SK-N-SH treated with all-trans-retinoic acid at 6 μM for 48 hours (cell line): ENCODE measurements at regions not wholly inside any gene's neighbourhood (a gene's known extent, or its start where the extent isn't known, plus 50 kb on each side); places are given as distances from the start of the nearest gene placed in this dataset.

Experiments used
- ATAC-seq: fragments of 200-7000 bp; cut with Tn5 transposase; 3 replicates; pipeline ENCODE4 v1.9.1; 2020; ENCODE audit warnings: mild to moderate bottlenecking, moderate library complexity
- ARNTL ChIP-seq: fragments of 450-650 bp; formaldehyde crosslinking; IDR thresholded peaks from 2 replicates; pipeline ENCODE4 v1.5.0; 2020; ENCODE audit warnings: low read depth, mild to moderate bottlenecking, moderate library complexity, borderline replicate concordance
- BACH2 ChIP-seq: fragments of 250-450 bp; sonication (Bioruptor Pico); IDR thresholded peaks from 2 replicates; pipeline ENCODE4 v1.9.0; 2021; ENCODE audit warnings: mild to moderate bottlenecking, borderline replicate concordance
- CREB5 ChIP-seq: fragments of 250-450 bp; sonication (Bioruptor Pico); IDR thresholded peaks from 2 replicates; pipeline ENCODE4 v1.5.1; 2020; ENCODE audit warnings: low read depth, mild to moderate bottlenecking, moderate library complexity
- CSRNP3 ChIP-seq: fragments of 250-450 bp; sonication (Bioruptor Pico); IDR thresholded peaks from 2 replicates; pipeline ENCODE4 v1.5.1; 2021; ENCODE audit warnings: mild to moderate bottlenecking, moderate library complexity
- GLIS3 ChIP-seq: fragments of 250-450 bp; sonication (Bioruptor Pico); IDR thresholded peaks from 2 replicates; pipeline ENCODE4 v1.5.0; 2020; ENCODE audit warnings: mild to moderate bottlenecking, moderate library complexity
- ISL1 ChIP-seq: fragments of 250-450 bp; sonication (Bioruptor Pico); IDR thresholded peaks from 2 replicates; pipeline ENCODE4 v2.1.2; 2022; ENCODE audit warnings: mild to moderate bottlenecking, moderate library complexity
- OSR1 ChIP-seq: fragments of 250-450 bp; sonication (Bioruptor Pico); IDR thresholded peaks from 2 replicates; pipeline ENCODE4 v1.8.0; 2022; ENCODE audit warnings: moderate library complexity, mild to moderate bottlenecking, inconsistent platforms
- PATZ1 ChIP-seq: fragments of 250-450 bp; sonication (Bioruptor Pico); IDR thresholded peaks from 2 replicates; pipeline ENCODE4 v1.8.0; 2020; ENCODE audit warnings: mild to moderate bottlenecking, moderate library complexity, borderline replicate concordance
- POU6F1 ChIP-seq: fragments of 250-450 bp; sonication (Bioruptor Pico); IDR thresholded peaks from 2 replicates; pipeline ENCODE4 v1.8.0; 2021; ENCODE audit warnings: low read depth, mild to moderate bottlenecking, moderate library complexity, borderline replicate concordance
- PPARA ChIP-seq: fragments of 250-450 bp; sonication (Bioruptor Pico); IDR thresholded peaks from 2 replicates; pipeline ENCODE4 v1.5.0; 2020; ENCODE audit warnings: mild to moderate bottlenecking, borderline replicate concordance
- RARB ChIP-seq: fragments of 250-450 bp; sonication (Bioruptor Pico); IDR thresholded peaks from 2 replicates; pipeline ENCODE4 v1.8.0; 2021; ENCODE audit warnings: mild to moderate bottlenecking, moderate library complexity
- SNAI2 ChIP-seq: fragments of 250-450 bp; sonication (Bioruptor Pico); IDR thresholded peaks from 2 replicates; pipeline ENCODE4 v1.5.0; 2020; ENCODE audit warnings: mild to moderate bottlenecking, moderate library complexity
- TCF4 ChIP-seq: fragments of 250-450 bp; sonication (Bioruptor Pico); IDR thresholded peaks from 2 replicates; pipeline ENCODE4 v1.8.0; 2021; ENCODE audit warnings: mild to moderate bottlenecking, moderate library complexity, borderline replicate concordance
- TOX ChIP-seq: fragments of 250-450 bp; sonication (Bioruptor Pico); IDR thresholded peaks from 2 replicates; pipeline ENCODE4 v1.8.0; 2021; ENCODE audit warnings: mild to moderate bottlenecking, moderate library complexity, borderline replicate concordance
- TSHZ2 ChIP-seq: fragments of 250-450 bp; sonication (Bioruptor Pico); IDR thresholded peaks from 2 replicates; pipeline ENCODE4 v1.5.0; 2020; ENCODE audit warnings: mild to moderate bottlenecking, moderate library complexity
- ZFP3 ChIP-seq: fragments of 250-450 bp; sonication (Bioruptor Pico); IDR thresholded peaks from 2 replicates; pipeline ENCODE4 v1.5.0; 2020; ENCODE audit warnings: mild to moderate bottlenecking, moderate library complexity
- ZFP30 ChIP-seq: fragments of 450-650 bp; formaldehyde crosslinking; IDR thresholded peaks from 2 replicates; pipeline ENCODE4 v1.5.0; 2022; ENCODE audit warnings: mild to moderate bottlenecking, moderate library complexity
- ZNF565 ChIP-seq: fragments of 450-650 bp; formaldehyde crosslinking; conservative IDR thresholded peaks from 2 replicates; pipeline ENCODE4 v1.5.0; 2020; ENCODE audit warnings: low read depth, mild to moderate bottlenecking, moderate library complexity
- ZNF70 ChIP-seq: fragments of 450-650 bp; formaldehyde crosslinking; IDR thresholded peaks from 2 replicates; pipeline ENCODE4 v1.5.0; 2020; ENCODE audit warnings: mild to moderate bottlenecking, moderate library complexity
- ZNF8 ChIP-seq: fragments of 450-650 bp; formaldehyde crosslinking; IDR thresholded peaks from 2 replicates; pipeline ENCODE4 v1.5.0; 2020; ENCODE audit warnings: mild to moderate bottlenecking, moderate library complexity

GRCh38 chr13:31675440-31675953 is 63.8 kb upstream of the RXFP2 start:
- TF ChIP-seq GLIS3 (CRISPR knock-in tag), result no peak
- TF ChIP-seq PPARA (CRISPR knock-in tag), result no peak
- no peak for TF ChIP-seq PATZ1 (CRISPR knock-in tag)
- TF ChIP-seq TCF4, result peak; percentile 58; the same call in 1 of the 2 replicates
- no peak for TF ChIP-seq RARB (CRISPR knock-in tag)
- TF ChIP-seq ZFP3 (CRISPR knock-in tag), result no peak
- no peak for TF ChIP-seq OSR1 (CRISPR knock-in tag)
- ATAC-seq, result no peak; the same call in 2 of the 3 replicates

- TF ChIP-seq TSHZ2 (CRISPR knock-in tag) (no peak), ZNF8 (CRISPR knock-in tag) (no peak), CSRNP3 (CRISPR knock-in tag) (no peak), TOX (CRISPR knock-in tag) (no peak), OSR1 (CRISPR knock-in tag) (no peak), ZFP30 (no peak), SNAI2 (no peak), RARB (CRISPR knock-in tag) (no peak), PATZ1 (CRISPR knock-in tag) (no peak), ARNTL (CRISPR knock-in tag) (no peak), ISL1 (CRISPR knock-in tag) (no peak), PPARA (CRISPR knock-in tag) (no peak), ZNF565 (CRISPR knock-in tag) (no peak), ZNF70 (CRISPR knock-in tag) (no peak), CREB5 (CRISPR knock-in tag) (no peak), POU6F1 (CRISPR knock-in tag) (no peak)
- ATAC-seq, result no peak
These were observed 58.2 kb upstream of the RXFP2 start for GRCh38 chr13:31681133-31681532.

- TF ChIP-seq TOX (CRISPR knock-in tag), result no peak
- no peak for TF ChIP-seq BACH2
- TF ChIP-seq PATZ1 (CRISPR knock-in tag), result no peak
- no peak for TF ChIP-seq TSHZ2 (CRISPR knock-in tag)
- TF ChIP-seq ZFP30, result no peak
- no peak for TF ChIP-seq RARB (CRISPR knock-in tag)
- ATAC-seq, result no peak
These were observed 54.9 kb upstream of the RXFP2 start for GRCh38 chr13:31684466-31684865.
